HepG2 (cell line): ENCODE measurements at regions not wholly inside any gene's neighbourhood (a gene's known extent, or its start where the extent isn't known, plus 50 kb on each side); places are given as distances from the start of the nearest gene placed in this dataset.

ENCODE experiments used
- ATAC-seq: fragments of 200-7000 bp; cut with Tn5 transposase; 3 replicates; pipeline ENCODE4 v1.9.1; 2020; ENCODE audit warnings: mild to moderate bottlenecking, moderate library complexity
- BruUV-seq: library from RNA; stranded (reverse); fragments of 400-500 nt; replicated peaks from 2 replicates; lab custom pipeline; 2021; lab: Mats Ljungman, UMichigan
- CTCF ChIA-PET: fragments of 300-600 bp; formaldehyde crosslinking; extraction: SDS; loops from one replicate; lab custom pipeline; 2021; ENCODE audit warnings: low total read pairs, inconsistent platforms, low intra/inter-chr PET ratio; lab: Yijun Ruan, JAX
- POLR2A ChIA-PET: fragments of 350-600 bp; sonication (Branson Sonifier 250); formaldehyde crosslinking; loops from one replicate; lab custom pipeline; 2020; ENCODE audit warnings: antibody characterized with exemption, inconsistent platforms; lab: Yijun Ruan, JAX
- DNase-seq: peaks from one replicate; pipeline ENCODE4 v3.0.0-alpha.2; 2015; ENCODE audit warnings: low spot score
- FAIRE-seq: peaks from 3 replicates; lab custom pipeline; 2011; peaks lifted over from hg19 to GRCh38; lab: Jason Lieb, UNC
- H2AFZ ChIP-seq: one replicate; pipeline ENCODE4 v1.6.1; 2011; ENCODE audit warnings: low read length, inconsistent platforms
- H3K27ac ChIP-seq: fragments of 300-600 bp; 3 replicates; pipeline ENCODE4 v1.8.0; 2011; ENCODE audit warnings: mixed run types, mild to moderate bottlenecking, mixed read lengths, low read length, inconsistent platforms; ENCODE audit not compliant: insufficient read depth; ENCODE audit errors: extremely low read length
- H3K27me3 ChIP-seq, 2 experiments: fragments of 200-600 bp in 1 of 2; 2 replicates in 1 of 2; 3 replicates in 1 of 2; pipeline versions ENCODE4 v1.6.0 to v1.8.0; 2011; ENCODE audit warnings: low read length in 2 of 2, mild to moderate bottlenecking in 2 of 2, moderate library complexity in 2 of 2, inconsistent platforms in 1 of 2; ENCODE audit not compliant: insufficient read depth in 2 of 2, control insufficient read depth in 1 of 2
- H3K36me3 ChIP-seq, 2 experiments: fragments of 200-600 bp in 1 of 2; replicated peaks in 1 of 2; 2 replicates in 1 of 2; 3 replicates in 1 of 2; pipeline versions ENCODE4 v1.5.1 to v1.8.0; 2011; ENCODE audit warnings: low read length in 2 of 2, inconsistent platforms in 1 of 2; ENCODE audit not compliant: insufficient read depth in 2 of 2, control insufficient read depth in 1 of 2
- H3K4me1 ChIP-seq: 2 replicates; pipeline ENCODE4 v1.5.1; 2012; ENCODE audit warnings: low read length, inconsistent platforms; ENCODE audit not compliant: insufficient read depth
- H3K4me2 ChIP-seq: 2 replicates; pipeline ENCODE4 v1.6.0; 2011; ENCODE audit warnings: low read depth, low read length, inconsistent platforms
- H3K4me3 ChIP-seq, 3 experiments: fragments of 200-600 bp in 1 of 3; sonication (generic), shearing (Covaris generic) in 1 of 3; replicated peaks in 1 of 3; 2 replicates each; pipeline ENCODE4 v1.5.1; 2011 to 2016; ENCODE audit warnings: low read length in 3 of 3, inconsistent platforms in 2 of 3, low read depth in 2 of 3, mild to moderate bottlenecking in 2 of 3, control low read depth in 1 of 3, mixed read lengths in 1 of 3; ENCODE audit not compliant: insufficient read depth in 1 of 3
- H3K79me2 ChIP-seq: one replicate; pipeline ENCODE4 v1.6.1; 2011; ENCODE audit warnings: low read length, inconsistent platforms; ENCODE audit not compliant: insufficient read depth
- H3K9ac ChIP-seq: 2 replicates; pipeline ENCODE4 v1.6.0; 2011; ENCODE audit warnings: mild to moderate bottlenecking, low read depth, low read length, inconsistent platforms; ENCODE audit not compliant: insufficient read depth
- H3K9me3 ChIP-seq: 2 replicates; pipeline ENCODE4 v1.5.1; 2012; ENCODE audit warnings: mild to moderate bottlenecking, low read length
- H4K20me1 ChIP-seq: 2 replicates; pipeline ENCODE4 v1.6.0; 2011; ENCODE audit warnings: inconsistent platforms, mild to moderate bottlenecking, low read length, moderate library complexity; ENCODE audit not compliant: insufficient read depth
- HNRNPLL ChIP-seq: fragments of 200-400 bp; formaldehyde crosslinking; IDR thresholded peaks from 2 replicates; pipeline ENCODE4 v1.6.1; 2017; ENCODE audit warnings: mild to moderate bottlenecking, low read depth, low read length; ENCODE audit not compliant: poor library complexity, severe bottlenecking
- NFE2L2 ChIP-seq: fragments of 150-350 bp; IDR thresholded peaks from 2 replicates; pipeline ENCODE4 v1.6.1; 2014; ENCODE audit warnings: low read length
- NFIC ChIP-seq: IDR thresholded peaks from 2 replicates; pipeline ENCODE4 v1.6.1; 2012; ENCODE audit warnings: mild to moderate bottlenecking, low read length, inconsistent platforms
- PHB2 ChIP-seq: fragments of 450-650 bp; IDR thresholded peaks from 2 replicates; pipeline ENCODE4 v1.6.1; 2018; ENCODE audit not compliant: partially characterized antibody
- RCOR2 ChIP-seq: IDR thresholded peaks from 2 replicates; pipeline ENCODE4 v1.6.1; 2016; ENCODE audit warnings: missing biosample characterization, missing genetic modification reagents
- ZBTB33 ChIP-seq: sonication (generic); formaldehyde crosslinking; IDR thresholded peaks from 2 replicates; pipeline ENCODE4 v1.4.0; 2020; ENCODE audit warnings: missing genetic modification reagents
- ZMYM2 ChIP-seq: sonication (generic); formaldehyde crosslinking; IDR thresholded peaks from 2 replicates; pipeline ENCODE4 v1.8.0; 2022; ENCODE audit warnings: mild to moderate bottlenecking, missing genetic modification reagents
- WGBS: methylation state at CpG from one replicate; pipeline ENCODE4 v1.1.6; 2017; ENCODE audit warnings: low lambda C conversion rate; 5-methylcytosine and 5-hydroxymethylcytosine counted together
- in situ Hi-C: cut with HindIII; loops from 2 replicates; pipeline ENCODE4 v1.10.0; 2017; ENCODE audit warnings: low pct_unique_long_range_greater_than_20kb; ENCODE audit not compliant: extremely low pct_ligation_motif_present
- intact Hi-C: fragments of 100-400 bp; cut with micrococcal nuclease; formaldehyde crosslinking; loops from one replicate; pipeline ENCODE4 v1.10.0; 2022; ENCODE audit not compliant: unreplicated experiment
- TF ChIP-seq, protein P1 (sequence below): sonication (generic); formaldehyde crosslinking; IDR thresholded peaks from 2 replicates; pipeline ENCODE4 v1.4.0; 2020; ENCODE audit warnings: missing genetic modification reagents; ENCODE audit errors: not compliant biosample characterization
- TF ChIP-seq, protein P2 (sequence below): sonication (generic); formaldehyde crosslinking; IDR thresholded peaks from 2 replicates; pipeline ENCODE4 v1.4.0; 2020; ENCODE audit warnings: missing genetic modification reagents, mild to moderate bottlenecking, borderline replicate concordance

- ChIA-PET POLR2A (no interaction called here), CTCF (no interaction called here)
- H2AFZ ChIP-seq = no peak overlapping the region
- ATAC-seq (no peak), FAIRE-seq (no peak), DNase-seq (no peak)
- no peak overlapping the region for H3K4me2 ChIP-seq
- H3K36me3 ChIP-seq = no peaks in the 10 kb centered on the region
- H3K27ac ChIP-seq = no peak overlapping the region
- no peaks in the 10 kb centered on the region for H3K4me1 ChIP-seq
- in situ Hi-C loops (no loop called here), intact Hi-C loops (no loop called here)
- no peaks in the 10 kb centered on the region for H3K79me2 ChIP-seq
- H3K9ac ChIP-seq = no peak overlapping the region
- TF ChIP-seq NFIC = no peak
- no peak for TF ChIP-seq ZBTB33 (CRISPR knock-in tag)
- TF ChIP-seq, protein P1, sequence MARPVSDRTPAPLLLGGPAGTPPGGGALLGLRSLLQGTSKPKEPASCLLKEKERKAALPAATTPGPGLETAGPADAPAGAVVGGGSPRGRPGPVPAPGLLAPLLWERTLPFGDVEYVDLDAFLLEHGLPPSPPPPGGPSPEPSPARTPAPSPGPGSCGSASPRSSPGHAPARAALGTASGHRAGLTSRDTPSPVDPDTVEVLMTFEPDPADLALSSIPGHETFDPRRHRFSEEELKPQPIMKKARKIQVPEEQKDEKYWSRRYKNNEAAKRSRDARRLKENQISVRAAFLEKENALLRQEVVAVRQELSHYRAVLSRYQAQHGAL (CRISPR knock-in tag) = no peak
- no peak for TF ChIP-seq PHB2
- no peak for TF ChIP-seq ZMYM2
- no peak for TF ChIP-seq HNRNPLL
- TF ChIP-seq, protein P2, sequence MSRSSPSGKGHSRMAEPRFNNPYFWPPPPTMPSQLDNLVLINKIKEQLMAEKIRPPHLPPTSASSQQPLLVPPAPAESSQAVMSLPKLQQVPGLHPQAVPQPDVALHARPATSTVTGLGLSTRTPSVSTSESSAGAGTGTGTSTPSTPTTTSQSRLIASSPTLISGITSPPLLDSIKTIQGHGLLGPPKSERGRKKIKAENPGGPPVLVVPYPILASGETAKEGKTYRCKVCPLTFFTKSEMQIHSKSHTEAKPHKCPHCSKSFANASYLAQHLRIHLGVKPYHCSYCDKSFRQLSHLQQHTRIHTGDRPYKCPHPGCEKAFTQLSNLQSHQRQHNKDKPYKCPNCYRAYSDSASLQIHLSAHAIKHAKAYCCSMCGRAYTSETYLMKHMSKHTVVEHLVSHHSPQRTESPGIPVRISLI (CRISPR knock-in tag) = no peak
- TF ChIP-seq RCOR2 (CRISPR knock-in tag) = no peak
- no peak for TF ChIP-seq NFE2L2
- no TSS peak for BruUV-seq
- H4K20me1 ChIP-seq = no peaks in the 10 kb centered on the region
- peaks cover 0 to 5% of the 10 kb centered on the region in 2 experiments; a peak in 2 of 5 replicates for H3K27me3 ChIP-seq
- no peak overlapping the region for H3K4me3 ChIP-seq
- WGBS = 51% methylated on average over 6 of the region's 6 CpGs
- H3K9me3 ChIP-seq = no peaks in the 10 kb centered on the region
Observed at GRCh38 chr10:21099291-21100062, 202.4 kb upstream of the NEBL start.
